ENCODE measurements at regions not wholly inside any gene's neighbourhood (a gene's known extent, or its start where the extent isn't known, plus 50 kb on each side); places are given as distances from the start of the nearest gene placed in this dataset.

GRCh38 chr10:35705671-35706070 lies 63.6 kb upstream of the FZD8 start:
- Histone ChIP-seq H3K4me3 (no peak overlapping the region), H3K9ac (ENCODE audit: control insufficient read depth, insufficient read depth, low read length) (no peak overlapping the region), H3K4me2 (ENCODE audit: control insufficient read depth, insufficient read depth) (no peak overlapping the region), H3K79me2 (ENCODE audit: control insufficient read depth, insufficient read depth, low read length) (no peaks in the 10 kb centered on the region), H3K4me1 (ENCODE audit: control insufficient read depth, insufficient read depth, low read length) (no peaks in the 10 kb centered on the region), H3K36me3 (ENCODE audit: control insufficient read depth in 2 of 2, insufficient read depth in 2 of 2, low read length in 1 of 2) (no peaks in the 10 kb centered on the region), H4K20me1 (ENCODE audit: control insufficient read depth, insufficient read depth) (no peaks in the 10 kb centered on the region), H2AFZ (ENCODE audit: control insufficient read depth, low read depth, low read length) (no peak overlapping the region), H3K27ac (ENCODE audit: control insufficient read depth, insufficient read depth) (no peak overlapping the region), H3K27me3 (replicated peaks in 1 of 2; ENCODE audit: control insufficient read depth in 2 of 2, insufficient read depth in 2 of 2, low read length in 1 of 2) (no peaks in the 10 kb centered on the region), H3K9me3 (replicated peaks; ENCODE audit: control insufficient read depth, insufficient read depth, low read length) (no peaks in the 10 kb centered on the region)
- BruUV-seq (replicated peaks): no TSS peak
- RAD21 ChIA-PET (ENCODE audit: unreplicated experiment): no interaction called here
- DNase-seq (ENCODE audit: low read depth, low spot score): no peak
- TF ChIP-seq CREB1 (IDR thresholded peaks at IDR 0.05; ENCODE audit: low read depth) (no peak), IKZF1 (conservative IDR thresholded peaks at IDR 0.05) (no peak), CREM (IDR thresholded peaks at IDR 0.05; ENCODE audit: low read depth) (no peak), NR2C2 (IDR thresholded peaks at IDR 0.05; ENCODE audit: borderline replicate concordance, control insufficient read depth, insufficient read length, low read depth) (no peak), CBX3 (IDR thresholded peaks at IDR 0.05; ENCODE audit: borderline replicate concordance, low read depth) (no peak), USF2 (IDR thresholded peaks at IDR 0.05; ENCODE audit: borderline replicate concordance, low read depth, low read length) (no peak), ASH2L (IDR thresholded peaks at IDR 0.05; ENCODE audit: borderline replicate concordance, low read depth) (no peak), NFIC (IDR thresholded peaks at IDR 0.05; ENCODE audit: low read depth, low read length) (no peak), TCF3 (IDR thresholded peaks at IDR 0.05; ENCODE audit: borderline replicate concordance, insufficient read depth, low read depth, low read length) (no peak), BCL3 (IDR thresholded peaks at IDR 0.05; ENCODE audit: borderline replicate concordance, insufficient read depth, low read depth, low read length, poor library complexity, severe bottlenecking) (no peak), HDAC6 (IDR thresholded peaks at IDR 0.05; ENCODE audit: unreplicated experiment) (no peak), POLR2AphosphoS2 (IDR thresholded peaks at IDR 0.05; ENCODE audit: low read depth, low read length) (no peak), YBX1 (IDR thresholded peaks at IDR 0.05) (no peak), RCOR1 (conservative IDR thresholded peaks at IDR 0.05; ENCODE audit: low read depth, low read length) (no peak), POLR2A (IDR thresholded peaks at IDR 0.05; ENCODE audit: low read depth, low read length) (no peak)
- TF ChIP-seq, protein P1, sequence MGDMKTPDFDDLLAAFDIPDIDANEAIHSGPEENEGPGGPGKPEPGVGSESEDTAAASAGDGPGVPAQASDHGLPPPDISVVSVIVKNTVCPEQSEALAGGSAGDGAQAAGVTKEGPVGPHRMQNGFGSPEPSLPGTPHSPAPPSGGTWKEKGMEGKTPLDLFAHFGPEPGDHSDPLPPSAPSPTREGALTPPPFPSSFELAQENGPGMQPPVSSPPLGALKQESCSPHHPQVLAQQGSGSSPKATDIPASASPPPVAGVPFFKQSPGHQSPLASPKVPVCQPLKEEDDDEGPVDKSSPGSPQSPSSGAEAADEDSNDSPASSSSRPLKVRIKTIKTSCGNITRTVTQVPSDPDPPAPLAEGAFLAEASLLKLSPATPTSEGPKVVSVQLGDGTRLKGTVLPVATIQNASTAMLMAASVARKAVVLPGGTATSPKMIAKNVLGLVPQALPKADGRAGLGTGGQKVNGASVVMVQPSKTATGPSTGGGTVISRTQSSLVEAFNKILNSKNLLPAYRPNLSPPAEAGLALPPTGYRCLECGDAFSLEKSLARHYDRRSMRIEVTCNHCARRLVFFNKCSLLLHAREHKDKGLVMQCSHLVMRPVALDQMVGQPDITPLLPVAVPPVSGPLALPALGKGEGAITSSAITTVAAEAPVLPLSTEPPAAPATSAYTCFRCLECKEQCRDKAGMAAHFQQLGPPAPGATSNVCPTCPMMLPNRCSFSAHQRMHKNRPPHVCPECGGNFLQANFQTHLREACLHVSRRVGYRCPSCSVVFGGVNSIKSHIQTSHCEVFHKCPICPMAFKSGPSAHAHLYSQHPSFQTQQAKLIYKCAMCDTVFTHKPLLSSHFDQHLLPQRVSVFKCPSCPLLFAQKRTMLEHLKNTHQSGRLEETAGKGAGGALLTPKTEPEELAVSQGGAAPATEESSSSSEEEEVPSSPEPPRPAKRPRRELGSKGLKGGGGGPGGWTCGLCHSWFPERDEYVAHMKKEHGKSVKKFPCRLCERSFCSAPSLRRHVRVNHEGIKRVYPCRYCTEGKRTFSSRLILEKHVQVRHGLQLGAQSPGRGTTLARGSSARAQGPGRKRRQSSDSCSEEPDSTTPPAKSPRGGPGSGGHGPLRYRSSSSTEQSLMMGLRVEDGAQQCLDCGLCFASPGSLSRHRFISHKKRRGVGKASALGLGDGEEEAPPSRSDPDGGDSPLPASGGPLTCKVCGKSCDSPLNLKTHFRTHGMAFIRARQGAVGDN (IDR thresholded peaks at IDR 0.05): no peak
- TF ChIP-seq, protein P2, sequence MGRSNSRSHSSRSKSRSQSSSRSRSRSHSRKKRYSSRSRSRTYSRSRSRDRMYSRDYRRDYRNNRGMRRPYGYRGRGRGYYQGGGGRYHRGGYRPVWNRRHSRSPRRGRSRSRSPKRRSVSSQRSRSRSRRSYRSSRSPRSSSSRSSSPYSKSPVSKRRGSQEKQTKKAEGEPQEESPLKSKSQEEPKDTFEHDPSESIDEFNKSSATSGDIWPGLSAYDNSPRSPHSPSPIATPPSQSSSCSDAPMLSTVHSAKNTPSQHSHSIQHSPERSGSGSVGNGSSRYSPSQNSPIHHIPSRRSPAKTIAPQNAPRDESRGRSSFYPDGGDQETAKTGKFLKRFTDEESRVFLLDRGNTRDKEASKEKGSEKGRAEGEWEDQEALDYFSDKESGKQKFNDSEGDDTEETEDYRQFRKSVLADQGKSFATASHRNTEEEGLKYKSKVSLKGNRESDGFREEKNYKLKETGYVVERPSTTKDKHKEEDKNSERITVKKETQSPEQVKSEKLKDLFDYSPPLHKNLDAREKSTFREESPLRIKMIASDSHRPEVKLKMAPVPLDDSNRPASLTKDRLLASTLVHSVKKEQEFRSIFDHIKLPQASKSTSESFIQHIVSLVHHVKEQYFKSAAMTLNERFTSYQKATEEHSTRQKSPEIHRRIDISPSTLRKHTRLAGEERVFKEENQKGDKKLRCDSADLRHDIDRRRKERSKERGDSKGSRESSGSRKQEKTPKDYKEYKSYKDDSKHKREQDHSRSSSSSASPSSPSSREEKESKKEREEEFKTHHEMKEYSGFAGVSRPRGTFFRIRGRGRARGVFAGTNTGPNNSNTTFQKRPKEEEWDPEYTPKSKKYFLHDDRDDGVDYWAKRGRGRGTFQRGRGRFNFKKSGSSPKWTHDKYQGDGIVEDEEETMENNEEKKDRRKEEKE (IDR thresholded peaks at IDR 0.05): no peak
- 29% methylated on average over 2 of the region's 2 CpGs for WGBS (ENCODE audit: insufficient coverage, insufficient replicate concordance, low lambda C conversion rate, missing lambda C conversion rate)
- FAIRE-seq: no peak
- SMC1A ChIA-PET (ENCODE audit: uncharacterized antibody, unreplicated experiment): interaction anchor here (0.6 kb wide), 1 partner anchor 840 kb away, joined by 3 read pairs; no protein-coding TSS in a partner anchor
- CTCF ChIA-PET: no interaction called here
- ATAC-seq: no peak
- POLR2A ChIA-PET: no interaction called here
- in situ Hi-C loops (cut with MboI) (no loop called here), intact Hi-C loops (cut with micrococcal nuclease; ENCODE audit: unreplicated experiment) (no loop called here)
